GM23248 (cell line): ENCODE measurements at regions not wholly inside any gene's neighbourhood (a gene's known extent, or its start where the extent isn't known, plus 50 kb on each side); places are given as distances from the start of the nearest gene placed in this dataset.

Source experiments
- DNase-seq: peaks from one replicate; pipeline ENCODE4 v3.0.0-alpha.2; 2015
- H2AFZ ChIP-seq: fragments of 200-600 bp; sonication (generic); 2 replicates; pipeline ENCODE4 v1.6.1; 2016; ENCODE audit warnings: antibody characterized with exemption
- H3F3A ChIP-seq: fragments of 200-600 bp; sonication (generic); 2 replicates; pipeline ENCODE4 v1.6.1; 2016; ENCODE audit warnings: mild to moderate bottlenecking, antibody characterized with exemption, mixed run types; ENCODE audit not compliant: insufficient read depth
- H3K27ac ChIP-seq: fragments of 200-600 bp; sonication (generic); 2 replicates; pipeline ENCODE4 v1.5.1; 2016; ENCODE audit warnings: mild to moderate bottlenecking
- H3K27me3 ChIP-seq: fragments of 200-600 bp; sonication (generic); replicated peaks from 2 replicates; pipeline ENCODE4 v1.6.1; 2016; ENCODE audit warnings: mild to moderate bottlenecking; ENCODE audit not compliant: insufficient read depth
- H3K36me3 ChIP-seq: fragments of 200-600 bp; sonication (generic); 2 replicates; pipeline ENCODE4 v1.6.1; 2016; ENCODE audit warnings: low read depth, mild to moderate bottlenecking
- H3K4me1 ChIP-seq: fragments of 200-600 bp; sonication (generic); 2 replicates; pipeline ENCODE4 v1.6.1; 2016; ENCODE audit warnings: mild to moderate bottlenecking; ENCODE audit not compliant: insufficient read depth
- H3K4me2 ChIP-seq: fragments of 200-600 bp; sonication (generic); one replicate; pipeline ENCODE4 v1.6.1; 2016; ENCODE audit warnings: mild to moderate bottlenecking; ENCODE audit not compliant: unreplicated experiment
- H3K4me3 ChIP-seq: fragments of 200-600 bp; sonication (generic); 2 replicates; pipeline ENCODE4 v1.5.1; 2016; ENCODE audit warnings: mild to moderate bottlenecking
- H3K79me2 ChIP-seq: fragments of 200-600 bp; sonication (generic); 2 replicates; pipeline ENCODE4 v1.6.1; 2016; ENCODE audit warnings: mild to moderate bottlenecking; ENCODE audit not compliant: insufficient read depth
- H3K9ac ChIP-seq: fragments of 200-600 bp; sonication (generic); 2 replicates; pipeline ENCODE4 v1.6.1; 2016; ENCODE audit warnings: mild to moderate bottlenecking
- H3K9me2 ChIP-seq: fragments of 200-600 bp; sonication (generic); 2 replicates; pipeline ENCODE4 v1.6.1; 2016; ENCODE audit warnings: mixed run types, mild to moderate bottlenecking, moderate library complexity; ENCODE audit not compliant: insufficient read depth
- H3K9me3 ChIP-seq: fragments of 200-600 bp; sonication (generic); one replicate; pipeline ENCODE4 v1.6.1; 2017; ENCODE audit warnings: low read depth
- H4K20me1 ChIP-seq: fragments of 200-600 bp; sonication (generic); 2 replicates; pipeline ENCODE4 v1.6.0; 2016; ENCODE audit not compliant: insufficient read depth
- EZH2 ChIP-seq: fragments of 200-600 bp; sonication (generic); IDR thresholded peaks from 2 replicates; pipeline ENCODE4 v1.6.1; 2018; ENCODE audit warnings: antibody characterized with exemption, mild to moderate bottlenecking; ENCODE audit not compliant: insufficient read depth, poor library complexity, severe bottlenecking
- EZH2phosphoT487 ChIP-seq: fragments of 200-600 bp; sonication (generic); IDR thresholded peaks from 2 replicates; pipeline ENCODE4 v1.6.1; 2018; ENCODE audit warnings: antibody characterized with exemption, moderate library complexity, mild to moderate bottlenecking, low read depth; ENCODE audit not compliant: insufficient read depth
- WGBS, 2 experiments: methylation state at CpG; one replicate each; pipeline ENCODE4 v1.1.6; 2015 to 2017; ENCODE audit warnings: low lambda C conversion rate in 2 of 2, low coverage in 1 of 2; ENCODE audit errors: missing lambda C conversion rate in 2 of 2; 5-methylcytosine and 5-hydroxymethylcytosine counted together
- in situ Hi-C: fragments of 300-500 bp; cut with MboI; formaldehyde crosslinking; loops from 2 replicates; pipeline ENCODE4 v1.15.0; 2020

- Histone ChIP-seq H4K20me1 (no peaks in the 10 kb centered on the region), H3K4me2 (no peak overlapping the region), H3K27ac (no peak overlapping the region), H3K36me3 (no peaks in the 10 kb centered on the region), H3K9ac (no peak overlapping the region), H3K27me3 (peaks cover 8% of the 10 kb centered on the region; the same call in 1 of the 2 replicates), H3K4me1 (no peaks in the 10 kb centered on the region), H3K9me2 (no peaks in the 10 kb centered on the region), H3K79me2 (no peaks in the 10 kb centered on the region), H3K4me3 (no peak overlapping the region), H3F3A (no peaks in the 10 kb centered on the region), H3K9me3 (no peaks in the 10 kb centered on the region), H2AFZ (no peak overlapping the region)
- 6 to 7% methylated on average over 2 of the region's 2 CpGs for WGBS, 2 experiments
- TF ChIP-seq EZH2 (no peak), EZH2phosphoT487 (no peak)
- in situ Hi-C loops, result no loop called here
- no peak for DNase-seq
Observed at GRCh38 chr15:37572401-37572800, 362.0 kb upstream of the TMCO5A start.

GRCh38 chr15:37574985-37575384, 359.5 kb upstream of the TMCO5A start:
- no peaks in the 10 kb centered on the region for H3K79me2 ChIP-seq
- H2AFZ ChIP-seq, result no peak overlapping the region
- H3K4me2 ChIP-seq, result no peak overlapping the region
- no peak for DNase-seq
- no peaks in the 10 kb centered on the region for H3F3A ChIP-seq
- H3K9me3 ChIP-seq, result no peaks in the 10 kb centered on the region
- H3K36me3 ChIP-seq, result no peaks in the 10 kb centered on the region
- H3K4me3 ChIP-seq, result no peak overlapping the region
- TF ChIP-seq EZH2, result no peak
- TF ChIP-seq EZH2phosphoT487, result no peak
- peaks cover 20% of the 10 kb centered on the region; the same call in 1 of the 2 replicates for H3K27me3 ChIP-seq
- no peaks in the 10 kb centered on the region for H3K9me2 ChIP-seq
- no peaks in the 10 kb centered on the region for H4K20me1 ChIP-seq
- H3K9ac ChIP-seq, result no peak overlapping the region
- no peaks in the 10 kb centered on the region for H3K4me1 ChIP-seq
- H3K27ac ChIP-seq, result no peak overlapping the region
- in situ Hi-C loops, result no loop called here
- WGBS, 2 experiments, result 65 to 76% methylated on average over 3 of the region's 3 CpGs

GRCh38 chr15:37576952-37577351, 357.5 kb upstream of the TMCO5A start:
- Histone ChIP-seq H3K36me3 (no peaks in the 10 kb centered on the region), H3K27me3 (peaks cover 20% of the 10 kb centered on the region; the same call in 1 of the 2 replicates), H3K9ac (no peak overlapping the region), H3F3A (no peaks in the 10 kb centered on the region), H3K79me2 (no peaks in the 10 kb centered on the region), H3K27ac (no peak overlapping the region), H3K4me3 (no peak overlapping the region), H3K4me1 (no peaks in the 10 kb centered on the region), H3K4me2 (no peak overlapping the region), H2AFZ (no peak overlapping the region), H3K9me2 (no peaks in the 10 kb centered on the region), H4K20me1 (no peaks in the 10 kb centered on the region), H3K9me3 (no peaks in the 10 kb centered on the region)
- no peak for TF ChIP-seq EZH2phosphoT487
- no peak for TF ChIP-seq EZH2
- WGBS, 2 experiments, result 14 to 16% methylated on average over 2 of the region's 2 CpGs
- no peak for DNase-seq
- in situ Hi-C loops, result no loop called here

- peaks cover 15% of the 10 kb centered on the region for H3F3A ChIP-seq
- no peak overlapping the region for H2AFZ ChIP-seq
- H3K4me3 ChIP-seq, result no peak overlapping the region
- H3K27me3 ChIP-seq, result peaks cover 30% of the 10 kb centered on the region
- in situ Hi-C loops, result no loop called here
- H3K9me3 ChIP-seq, result no peaks in the 10 kb centered on the region
- H3K9ac ChIP-seq, result no peak overlapping the region
- H3K4me2 ChIP-seq, result no peak overlapping the region
- DNase-seq, result no peak
- no peaks in the 10 kb centered on the region for H3K36me3 ChIP-seq
- no peak for TF ChIP-seq EZH2
- TF ChIP-seq EZH2phosphoT487, result no peak
- 65% methylated on average over 24 to 25 of the region's 25 CpGs for WGBS, 2 experiments
- H3K9me2 ChIP-seq, result no peaks in the 10 kb centered on the region
- no peaks in the 10 kb centered on the region for H3K79me2 ChIP-seq
- H3K4me1 ChIP-seq, result peaks cover 10% of the 10 kb centered on the region
- no peak overlapping the region for H3K27ac ChIP-seq
- H4K20me1 ChIP-seq, result no peaks in the 10 kb centered on the region
Observed at GRCh38 chr15:37581866-37582532, 352.4 kb upstream of the TMCO5A start.
